ENCODE measurements at regions not wholly inside any gene's neighbourhood (a gene's known extent, or its start where the extent isn't known, plus 50 kb on each side); places are given as distances from the start of the nearest gene placed in this dataset.

DNA sequence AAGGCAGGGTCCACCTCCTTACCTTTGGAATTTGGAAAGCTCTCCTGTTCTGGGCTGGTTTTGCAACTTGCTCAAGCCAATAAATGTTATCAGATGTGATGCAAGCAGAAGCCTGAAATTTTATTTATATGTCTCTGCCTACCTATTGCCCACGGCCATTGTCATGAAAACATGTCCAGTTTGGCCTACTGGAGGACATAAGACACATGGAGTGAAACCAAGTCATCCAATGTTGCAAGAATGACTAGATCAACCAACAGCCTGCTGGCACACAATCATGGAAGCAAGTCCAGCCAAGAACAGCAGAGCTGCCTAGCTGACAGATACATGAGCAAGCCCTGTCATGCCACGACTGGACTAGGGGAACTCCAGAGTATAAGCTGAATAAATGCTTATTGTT, 56.7 kb upstream of the IRAK1BP1 start:
- no peak for DNase-seq

Measured in NCI-H526 (cell line).